ENCODE measurements at regions not wholly inside any gene's neighbourhood (a gene's known extent, or its start where the extent isn't known, plus 50 kb on each side); places are given as distances from the start of the nearest gene placed in this dataset.

DNA sequence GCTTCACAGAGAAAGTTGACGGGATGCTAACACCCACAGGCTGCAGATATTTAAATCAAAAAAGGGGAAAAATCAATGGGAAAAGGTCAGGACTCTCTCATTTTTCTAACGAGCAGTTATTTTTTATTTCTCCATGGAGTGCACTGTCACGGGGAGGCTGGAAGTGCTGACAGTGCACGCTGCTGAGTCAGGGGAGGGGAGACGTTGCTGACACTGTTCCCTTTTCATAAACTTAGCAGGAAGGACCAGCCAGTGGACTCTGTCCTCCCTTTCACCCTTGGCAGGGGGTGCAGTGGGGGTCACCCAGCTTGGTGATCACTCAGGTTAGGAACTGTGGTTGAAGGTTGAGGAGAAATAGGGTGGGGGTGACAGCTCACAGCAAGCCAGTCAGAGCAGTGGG is 65.6 kb upstream of the FUT8 start:
- Histone ChIP-seq H3K9ac (no peak overlapping the region), H4K20me1 (ENCODE audit: insufficient read depth) (no peaks in the 10 kb centered on the region), H3F3A (replicated peaks; ENCODE audit: insufficient read depth) (no peaks in the 10 kb centered on the region), H3K27ac (ENCODE audit: low read depth in 2 of 2, low read length in 1 of 2) (no peak overlapping the region), H3K4me3 (ENCODE audit: low read depth in 2 of 2, low read length in 1 of 2) (no peak overlapping the region), H3K27me3 (ENCODE audit: insufficient read depth) (no peaks in the 10 kb centered on the region), H3K36me3 (replicated peaks in 1 of 2; ENCODE audit: control insufficient read depth in 1 of 2, insufficient read depth in 2 of 2, low read length in 1 of 2) (no peaks in the 10 kb centered on the region), H3K9me3 (no peaks in the 10 kb centered on the region), H3K9me2 (no peaks in the 10 kb centered on the region), H2AFZ (ENCODE audit: low read depth) (no peak overlapping the region), H3K4me1 (ENCODE audit: control insufficient read depth in 1 of 2, insufficient read depth in 2 of 2, low read depth in 1 of 2, low read length in 1 of 2) (no peaks in the 10 kb centered on the region), H3K79me2 (ENCODE audit: insufficient read depth) (no peaks in the 10 kb centered on the region), H3K4me2 (no peak overlapping the region)
- WGBS (ENCODE audit: low lambda C conversion rate), result 77% methylated on average over 5 of the region's 5 CpGs
- no peak for DNase-seq
- TF ChIP-seq NRF1 (IDR thresholded peaks at IDR 0.05; ENCODE audit: low read depth, low read length) (no peak), JUND (IDR thresholded peaks at IDR 0.05) (no peak), POLR2AphosphoS5 (IDR thresholded peaks at IDR 0.05; ENCODE audit: low read depth, low read length) (no peak), EZH2phosphoT487 (IDR thresholded peaks at IDR 0.05; ENCODE audit: borderline replicate concordance, low read depth) (no peak), MAX (IDR thresholded peaks at IDR 0.05; ENCODE audit: low read depth) (no peak), MXI1 (IDR thresholded peaks at IDR 0.05; ENCODE audit: low read depth, low read length) (no peak), TEAD4 (IDR thresholded peaks at IDR 0.05; ENCODE audit: borderline replicate concordance, insufficient read depth) (no peak), YY1 (IDR thresholded peaks at IDR 0.05; ENCODE audit: low read depth) (no peak), MEF2A (IDR thresholded peaks at IDR 0.05; ENCODE audit: borderline replicate concordance, low read depth) (no peak), CTCF (IDR thresholded peaks at IDR 0.05) (no peak), ELF1 (IDR thresholded peaks at IDR 0.05) (no peak), SMC3 (IDR thresholded peaks at IDR 0.05; ENCODE audit: low read depth, low read length) (no peak), USF2 (IDR thresholded peaks at IDR 0.05; ENCODE audit: borderline replicate concordance, low read depth, low read length) (no peak), SIN3A (IDR thresholded peaks at IDR 0.05; ENCODE audit: borderline replicate concordance, low read depth, low read length) (no peak), FOXJ3 (CRISPR knock-in tag; IDR thresholded peaks at IDR 0.05) (no peak), NFIC (IDR thresholded peaks at IDR 0.05; ENCODE audit: borderline replicate concordance) (no peak), CHD2 (IDR thresholded peaks at IDR 0.05; ENCODE audit: low read length, partially characterized antibody) (no peak), FOSL2 (IDR thresholded peaks at IDR 0.05; ENCODE audit: borderline replicate concordance, low read depth) (no peak)
- TF ChIP-seq, protein P1, sequence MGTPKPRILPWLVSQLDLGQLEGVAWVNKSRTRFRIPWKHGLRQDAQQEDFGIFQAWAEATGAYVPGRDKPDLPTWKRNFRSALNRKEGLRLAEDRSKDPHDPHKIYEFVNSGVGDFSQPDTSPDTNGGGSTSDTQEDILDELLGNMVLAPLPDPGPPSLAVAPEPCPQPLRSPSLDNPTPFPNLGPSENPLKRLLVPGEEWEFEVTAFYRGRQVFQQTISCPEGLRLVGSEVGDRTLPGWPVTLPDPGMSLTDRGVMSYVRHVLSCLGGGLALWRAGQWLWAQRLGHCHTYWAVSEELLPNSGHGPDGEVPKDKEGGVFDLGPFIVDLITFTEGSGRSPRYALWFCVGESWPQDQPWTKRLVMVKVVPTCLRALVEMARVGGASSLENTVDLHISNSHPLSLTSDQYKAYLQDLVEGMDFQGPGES (IDR thresholded peaks at IDR 0.05; ENCODE audit: low read depth, low read length), result no peak
- ChIA-PET POLR2A (no interaction called here), CTCF (interaction anchor here (0.7 kb wide), 1 partner anchor 18 kb away, joined by 3 read pairs; no protein-coding TSS in a partner anchor)

Data from SK-N-SH (cell line).